NCI-H2196 treated with DMSO at 0.1 percent for 48 hours (cell line): ENCODE measurements at regions not wholly inside any gene's neighbourhood (a gene's known extent, or its start where the extent isn't known, plus 50 kb on each side); places are given as distances from the start of the nearest gene placed in this dataset.
"Not testable (repeated sequence)": the region's sequence is repeated elsewhere in the genome, so short reads cannot be mapped to it uniquely, and the experiment has no call there.

Experiments used
- DNase-seq: peaks from one replicate; lab custom pipeline; 2025; ENCODE audit not compliant: unreplicated experiment; lab: John Stamatoyannopoulos, UW

GRCh38 chr21:16113052-16113715 is 383.4 kb downstream of the USP25 start:
- no peak for DNase-seq

- DNase-seq, result no peak
Observed at GRCh38 chr21:16115461-16115860, 385.7 kb downstream of the USP25 start.

- no peak for DNase-seq
Observed at GRCh38 chr21:16116069-16116468, 386.3 kb downstream of the USP25 start.

- no peak for DNase-seq
Observed at GRCh38 chr21:16116798-16117197, 387.0 kb downstream of the USP25 start.

GRCh38 chr21:16117331-16117730 is 387.5 kb downstream of the USP25 start:
- DNase-seq, result no peak

DNA sequence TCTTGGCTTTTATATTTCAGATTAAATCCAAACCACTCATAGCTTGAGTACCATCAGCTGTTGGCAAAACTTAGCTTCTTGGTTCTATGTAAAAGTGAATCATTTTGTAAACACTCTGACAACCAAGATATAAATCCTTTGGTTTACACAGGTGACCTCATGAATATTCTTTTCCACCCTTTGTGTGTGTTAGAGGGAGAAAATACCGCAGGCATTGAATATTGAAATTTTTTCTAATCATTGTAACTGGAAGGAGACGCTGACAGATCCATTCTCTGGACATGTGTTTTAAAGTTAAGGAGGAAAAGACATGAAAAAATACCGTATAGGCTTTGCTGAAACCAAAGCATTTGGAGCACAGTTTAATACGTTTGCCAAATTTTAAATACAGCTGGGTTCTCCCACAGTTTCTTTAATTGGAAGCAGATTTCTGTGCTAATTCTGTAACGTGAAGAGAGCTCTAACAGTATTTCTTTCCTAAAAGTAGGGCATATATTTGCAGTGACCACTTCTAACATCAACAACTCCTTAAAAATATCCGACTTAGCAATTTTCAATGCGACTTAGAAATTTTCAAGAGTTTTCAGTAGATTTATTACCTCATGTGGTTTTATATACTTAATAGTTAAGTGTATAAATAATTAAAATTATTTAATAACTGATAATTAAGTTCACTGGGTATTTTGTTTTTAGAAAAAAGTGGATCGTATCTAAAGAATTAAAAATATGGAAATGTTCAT is 388.2 kb downstream of the USP25 start:
- DNase-seq, result no peak

GRCh38 chr21:16124378-16125138 is 394.8 kb downstream of the USP25 start:
- no peak for DNase-seq

- DNase-seq, result no peak
Observed at GRCh38 chr21:16125274-16125673, 395.5 kb downstream of the USP25 start.

GRCh38 chr21:16132453-16132852 is 402.7 kb downstream of the USP25 start:
- DNase-seq, result not testable (repeated sequence)

DNA sequence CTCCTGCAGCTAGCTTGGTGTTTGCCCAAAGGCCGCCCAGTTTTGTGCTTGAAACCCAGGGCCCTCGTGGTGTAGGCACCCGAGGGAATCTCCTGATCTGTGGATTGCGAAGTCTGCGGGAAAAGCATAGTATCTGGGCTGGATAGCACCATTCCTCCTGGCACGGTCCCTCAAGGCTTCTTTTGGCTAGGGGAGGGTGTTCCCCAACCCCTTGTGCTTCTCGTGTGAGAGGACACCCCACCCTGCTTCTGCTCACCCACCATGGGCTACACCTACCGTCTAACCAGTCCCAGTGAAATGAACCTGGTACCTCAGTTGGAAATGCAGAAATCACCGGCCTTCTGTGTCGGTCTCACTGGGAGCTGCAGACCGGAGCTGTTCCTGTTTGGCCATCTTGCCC is 403.5 kb downstream of the USP25 start:
- DNase-seq, result no peak

DNA sequence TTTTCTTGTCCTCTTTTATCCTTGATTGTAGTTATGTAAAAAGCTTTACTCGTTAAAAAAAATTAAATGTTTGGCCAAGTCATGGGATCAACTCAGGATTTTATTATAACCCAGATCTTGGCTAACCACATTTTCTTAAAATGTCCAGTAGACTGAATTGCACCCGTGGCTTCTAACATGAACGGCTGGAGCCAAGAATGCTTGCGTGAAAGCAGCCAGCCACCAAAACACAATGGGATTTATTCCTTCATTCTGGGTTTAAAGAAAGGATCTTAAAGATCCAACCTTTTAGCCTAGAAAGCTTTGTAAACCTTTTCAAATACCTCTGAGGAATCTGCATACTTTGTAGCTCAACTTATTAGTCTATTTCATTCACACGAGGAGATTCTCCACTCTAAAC is 404.4 kb downstream of the USP25 start:
- no peak for DNase-seq

DNA sequence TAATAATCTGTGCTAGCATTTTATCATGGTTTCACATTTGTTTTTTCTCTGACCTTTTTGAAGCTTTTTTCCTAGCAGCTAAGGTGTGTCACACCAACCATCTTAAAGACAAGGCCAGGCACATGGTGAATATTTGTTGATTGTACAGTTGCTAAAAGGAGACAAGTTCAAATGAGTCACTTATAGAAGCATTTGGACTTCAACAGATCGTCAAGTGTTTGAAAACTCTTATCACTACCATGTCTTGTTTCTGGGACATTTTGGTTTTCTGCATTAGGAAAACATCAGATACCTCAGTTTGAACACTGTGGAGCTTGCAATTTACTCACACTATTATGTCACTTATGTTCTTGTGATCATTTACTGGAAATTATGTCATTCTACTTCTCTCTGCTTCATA is 407.3 kb downstream of the USP25 start:
- no peak for DNase-seq

DNA sequence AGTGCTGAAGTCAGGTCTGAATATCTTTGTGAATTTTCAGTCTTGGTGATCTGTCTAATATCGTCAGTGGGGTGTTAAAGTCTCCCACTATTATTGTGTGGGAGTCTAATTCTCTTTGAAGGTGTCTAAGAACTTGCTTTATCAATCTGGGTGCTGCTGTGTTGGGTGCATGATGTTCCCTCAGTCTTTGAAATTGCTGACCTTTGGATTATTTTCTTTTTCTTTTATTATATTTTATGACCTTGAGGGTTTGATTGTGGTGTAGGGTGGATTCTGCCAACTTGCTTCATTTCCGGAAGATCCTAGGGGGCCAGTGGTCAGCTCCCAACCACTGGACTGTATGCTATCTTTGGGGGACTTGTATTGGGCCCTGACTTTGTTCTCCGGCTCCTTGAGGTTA is 415.3 kb downstream of the USP25 start:
- DNase-seq, result no peak

DNA sequence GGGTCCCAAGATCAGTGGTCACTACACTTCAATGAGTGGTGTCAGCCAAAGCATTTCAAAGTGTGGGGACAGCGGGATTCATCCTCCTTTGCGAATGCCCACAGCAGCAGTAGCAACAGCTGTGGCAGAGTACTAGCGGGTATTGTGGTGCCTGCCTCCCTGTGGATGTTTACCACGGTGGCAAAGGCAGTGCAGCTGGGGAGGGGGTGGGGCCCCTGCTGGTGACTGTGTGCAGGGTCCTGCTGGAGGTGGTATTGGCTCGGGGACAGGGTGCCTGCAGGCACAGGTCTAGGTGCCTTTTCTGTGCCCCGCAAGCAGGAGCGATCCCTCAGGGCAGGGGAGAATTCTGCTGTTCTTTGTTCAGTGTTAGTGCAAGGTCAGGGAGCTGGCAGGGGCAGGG is 415.7 kb downstream of the USP25 start:
- DNase-seq, result no peak

DNA sequence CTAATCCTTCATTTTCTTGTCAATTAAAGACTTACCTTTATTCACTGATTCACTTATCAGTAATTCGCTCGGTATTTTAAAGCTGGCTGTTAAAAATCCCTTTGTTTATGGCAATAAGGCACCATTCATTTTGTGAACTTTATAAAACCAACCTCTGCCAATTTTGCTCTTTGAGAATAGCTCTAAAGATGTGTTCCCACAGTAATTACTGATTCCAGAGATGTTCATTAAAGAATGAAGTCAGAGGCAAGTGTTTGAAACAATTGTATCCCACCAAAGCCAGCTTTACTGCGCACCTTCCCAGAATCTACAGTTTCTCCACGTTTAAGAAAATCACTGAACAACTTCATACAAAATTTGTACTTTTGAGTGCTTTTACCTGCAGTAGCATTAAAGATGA is 424.5 kb downstream of the USP25 start:
- DNase-seq, result no peak

DNA sequence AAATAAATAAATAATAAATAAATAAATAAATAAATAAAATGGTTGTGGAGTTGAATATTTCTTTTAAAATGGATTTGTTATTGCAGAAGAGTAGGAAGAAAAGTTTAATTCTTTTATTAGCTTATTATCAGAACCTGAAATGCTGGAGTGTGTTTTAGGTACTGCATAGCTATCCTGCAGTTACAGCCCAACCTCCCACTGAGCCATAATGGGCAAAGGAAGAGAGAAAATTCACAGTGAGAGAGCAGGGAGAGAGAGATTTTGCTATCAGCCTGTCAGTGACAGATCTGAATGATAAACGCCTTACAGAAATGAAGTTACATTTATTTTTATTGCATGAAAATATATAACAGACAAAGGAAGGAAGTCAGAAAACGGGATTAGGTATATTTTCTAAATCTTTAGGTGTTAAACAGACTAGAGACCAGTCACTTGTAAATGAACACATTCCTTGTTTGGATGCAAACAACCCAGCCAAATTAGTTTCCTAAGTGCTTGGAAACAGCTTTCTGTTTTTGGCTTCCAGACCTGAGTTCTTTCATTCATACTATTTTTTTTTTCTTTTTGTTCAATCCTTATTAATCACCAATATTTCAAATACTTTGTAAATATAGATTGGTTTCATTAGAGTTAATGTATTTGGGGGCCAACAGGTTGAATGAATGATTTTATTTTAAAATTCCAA is 425.3 kb downstream of the USP25 start:
- DNase-seq, result no peak

GRCh38 chr21:16156841-16157489 is 427.2 kb downstream of the USP25 start:
- DNase-seq, result no peak

GRCh38 chr21:16159213-16159970 is 429.6 kb downstream of the USP25 start:
- no peak for DNase-seq

- DNase-seq, result no peak
Observed at GRCh38 chr21:16159971-16160350, 430.2 kb downstream of the USP25 start.

DNA sequence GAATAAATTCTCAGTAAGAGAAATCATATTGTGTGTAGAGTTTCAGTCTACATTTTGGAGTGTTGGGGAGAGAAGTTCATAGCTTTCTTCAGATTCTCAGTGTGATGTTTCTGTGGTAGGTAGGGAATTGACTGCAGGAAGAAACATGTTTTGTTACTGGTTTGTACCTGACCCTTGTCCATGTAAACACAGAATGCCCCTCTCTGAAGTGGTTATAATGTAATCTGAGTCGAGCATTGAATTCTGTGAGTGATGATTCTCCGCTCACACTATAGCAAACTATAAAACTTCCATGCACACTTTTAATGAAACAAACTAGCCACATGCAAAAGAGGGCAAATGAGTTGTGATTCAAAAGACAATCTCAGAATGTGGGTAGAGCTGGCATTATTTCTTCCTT is 433.2 kb downstream of the USP25 start:
- no peak for DNase-seq
